ENCODE measurements at regions not wholly inside any gene's neighbourhood (a gene's known extent, or its start where the extent isn't known, plus 50 kb on each side); places are given as distances from the start of the nearest gene placed in this dataset.

GRCh38 chr22:48418831-48419230 lies 1408.8 kb downstream of the BRD1 start:
- H3K4me1 ChIP-seq (ENCODE audit: control insufficient read depth, insufficient read depth, low read length): no peaks in the 10 kb centered on the region
- no peak overlapping the region for H3K4me3 ChIP-seq (ENCODE audit: low read depth in 2 of 2, low read length in 2 of 2)
- ChIA-PET POLR2A (no interaction called here), CTCF (no interaction called here)
- ATAC-seq (no peak), DNase-seq (ENCODE audit: low read depth, low spot score) (no peak)
- no peaks in the 10 kb centered on the region for H3K36me3 ChIP-seq (ENCODE audit: control insufficient read depth, insufficient read depth, low read length)
- TF ChIP-seq REST (IDR thresholded peaks at IDR 0.05; ENCODE audit: insufficient read depth in 1 of 2, low read depth in 2 of 2, low read length in 1 of 2): no peak
- TF ChIP-seq CTCF (IDR thresholded peaks at IDR 0.05): no peak
- TF ChIP-seq SIN3A (IDR thresholded peaks at IDR 0.05; ENCODE audit: borderline replicate concordance, insufficient read depth, low read depth, low read length): no peak
- TF ChIP-seq TCF7L2 (IDR thresholded peaks at IDR 0.05; ENCODE audit: low read depth, low read length): no peak
- no peak for TF ChIP-seq POLR2AphosphoS5 (IDR thresholded peaks at IDR 0.05; ENCODE audit: low read depth, low read length)
- intact Hi-C loops (cut with micrococcal nuclease; ENCODE audit: unreplicated experiment) (no loop called here), in situ Hi-C loops (cut with HindIII; ENCODE audit: low pct_unique_long_range_greater_than_20kb, low sequenced_read_pairs) (no loop called here)
- no peaks in the 10 kb centered on the region for H3K9me3 ChIP-seq (ENCODE audit: control insufficient read depth, insufficient read depth, low read depth, low read length)
- no peak overlapping the region for H3K27ac ChIP-seq (ENCODE audit: low read length)
- no TSS peak for BruUV-seq (replicated peaks)
- no peaks in the 10 kb centered on the region; the same call in 1 of the 2 replicates for H3K27me3 ChIP-seq (ENCODE audit: control insufficient read depth, insufficient read depth, low read length)

GRCh38 chr22:48417225-48418070 lies 1410.2 kb downstream of the BRD1 start:
- in situ Hi-C loops (cut with HindIII; ENCODE audit: low pct_unique_long_range_greater_than_20kb, low sequenced_read_pairs): no loop called here
- Histone ChIP-seq H3K36me3 (ENCODE audit: control insufficient read depth, insufficient read depth, low read length) (no peaks in the 10 kb centered on the region), H3K4me1 (ENCODE audit: control insufficient read depth, insufficient read depth, low read length) (no peaks in the 10 kb centered on the region), H3K4me3 (ENCODE audit: low read depth in 2 of 2, low read length in 2 of 2) (no peak overlapping the region), H3K27ac (ENCODE audit: low read length) (no peak overlapping the region), H3K9me3 (ENCODE audit: control insufficient read depth, insufficient read depth, low read depth, low read length) (no peaks in the 10 kb centered on the region), H3K27me3 (ENCODE audit: control insufficient read depth, insufficient read depth, low read length) (no peaks in the 10 kb centered on the region)
- ATAC-seq: no peak
- CTCF ChIA-PET: no interaction called here
- POLR2A ChIA-PET: no interaction called here
- TF ChIP-seq CTCF (IDR thresholded peaks at IDR 0.05): no peak
- no peak for TF ChIP-seq SIN3A (IDR thresholded peaks at IDR 0.05; ENCODE audit: borderline replicate concordance, insufficient read depth, low read depth, low read length)
- TF ChIP-seq TCF7L2 (IDR thresholded peaks at IDR 0.05; ENCODE audit: low read depth, low read length): no peak
- TF ChIP-seq POLR2AphosphoS5 (IDR thresholded peaks at IDR 0.05; ENCODE audit: low read depth, low read length): no peak
- no peak for TF ChIP-seq REST (IDR thresholded peaks at IDR 0.05; ENCODE audit: insufficient read depth in 1 of 2, low read depth in 2 of 2, low read length in 1 of 2)
- intact Hi-C loops (cut with micrococcal nuclease; ENCODE audit: unreplicated experiment): no loop called here
- DNase-seq (ENCODE audit: low read depth, low spot score): no peak
- no TSS peak for BruUV-seq (replicated peaks)

Measured in Panc1 (cell line).